ENCODE measurements at regions not wholly inside any gene's neighbourhood (a gene's known extent, or its start where the extent isn't known, plus 50 kb on each side); places are given as distances from the start of the nearest gene placed in this dataset.

- no peak for TF ChIP-seq CTCF (conservative IDR thresholded peaks at IDR 0.05)
- TF ChIP-seq ZFX (IDR thresholded peaks at IDR 0.05) = no peak
Measured at GRCh38 chrX:19237901-19238300, 105.8 kb upstream of the PDHA1 start.
